ENCODE measurements at regions not wholly inside any gene's neighbourhood (a gene's known extent, or its start where the extent isn't known, plus 50 kb on each side); places are given as distances from the start of the nearest gene placed in this dataset.

DNA sequence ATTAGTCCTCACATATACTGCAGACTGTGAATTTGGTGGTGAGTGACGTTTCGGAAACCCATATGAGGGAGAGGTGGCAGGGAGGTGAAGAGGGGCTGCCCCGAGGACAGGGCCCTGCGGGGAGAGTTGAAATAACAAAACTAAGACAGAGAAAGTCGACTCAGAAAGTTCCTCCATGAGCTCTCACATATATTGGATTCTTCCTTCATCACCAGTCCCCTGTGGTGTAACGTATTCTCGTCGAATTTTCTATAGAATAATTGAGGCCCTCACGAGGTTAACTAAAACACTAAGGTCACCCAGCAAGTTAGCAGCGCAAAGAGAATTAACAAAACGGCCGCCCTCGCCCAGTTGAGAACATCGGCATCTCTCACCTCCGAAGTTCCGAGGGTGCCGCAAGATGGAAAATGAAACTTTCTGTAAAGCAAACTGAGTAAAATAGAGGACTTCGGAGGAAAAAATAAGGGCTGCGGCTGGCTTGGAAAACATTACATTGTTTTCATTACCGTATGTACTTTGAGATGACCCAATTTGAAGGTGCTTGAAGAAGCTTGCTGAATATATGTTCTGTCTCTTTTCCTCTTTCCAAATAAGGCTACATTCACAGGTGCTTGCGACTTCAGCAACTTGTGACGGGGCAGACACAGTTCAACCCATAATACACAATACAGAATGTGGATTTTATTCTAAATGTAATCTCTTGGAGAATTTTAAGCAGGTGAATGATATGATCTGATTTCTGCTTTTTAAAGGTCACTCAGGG, 490.9 kb upstream of the JARID2 start:
- Histone ChIP-seq H3K36me3 (no peaks in the 10 kb centered on the region), H3K27me3 (no peaks in the 10 kb centered on the region), H3K4me1 (no peaks in the 10 kb centered on the region), H3K9me3 (no peaks in the 10 kb centered on the region), H3K4me3 (no peak overlapping the region), H3K27ac (replicated peaks in 1 of 4) (no peak overlapping the region)
- WGBS = 92% methylated on average over 22 of the region's 22 CpGs
- TF ChIP-seq EP300 (IDR thresholded peaks at IDR 0.05) (no peak), POLR2AphosphoS5 (IDR thresholded peaks at IDR 0.05) (no peak), POLR2A (IDR thresholded peaks at IDR 0.05; ENCODE audit: low read depth) (no peak)
- TF ChIP-seq, protein P1, sequence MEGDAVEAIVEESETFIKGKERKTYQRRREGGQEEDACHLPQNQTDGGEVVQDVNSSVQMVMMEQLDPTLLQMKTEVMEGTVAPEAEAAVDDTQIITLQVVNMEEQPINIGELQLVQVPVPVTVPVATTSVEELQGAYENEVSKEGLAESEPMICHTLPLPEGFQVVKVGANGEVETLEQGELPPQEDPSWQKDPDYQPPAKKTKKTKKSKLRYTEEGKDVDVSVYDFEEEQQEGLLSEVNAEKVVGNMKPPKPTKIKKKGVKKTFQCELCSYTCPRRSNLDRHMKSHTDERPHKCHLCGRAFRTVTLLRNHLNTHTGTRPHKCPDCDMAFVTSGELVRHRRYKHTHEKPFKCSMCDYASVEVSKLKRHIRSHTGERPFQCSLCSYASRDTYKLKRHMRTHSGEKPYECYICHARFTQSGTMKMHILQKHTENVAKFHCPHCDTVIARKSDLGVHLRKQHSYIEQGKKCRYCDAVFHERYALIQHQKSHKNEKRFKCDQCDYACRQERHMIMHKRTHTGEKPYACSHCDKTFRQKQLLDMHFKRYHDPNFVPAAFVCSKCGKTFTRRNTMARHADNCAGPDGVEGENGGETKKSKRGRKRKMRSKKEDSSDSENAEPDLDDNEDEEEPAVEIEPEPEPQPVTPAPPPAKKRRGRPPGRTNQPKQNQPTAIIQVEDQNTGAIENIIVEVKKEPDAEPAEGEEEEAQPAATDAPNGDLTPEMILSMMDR (IDR thresholded peaks at IDR 0.05) = no peak
- DNase-seq (ENCODE audit: extremely low spot score) = no peak
- intact Hi-C loops (cut with DNase I) = no loop called here

DNA sequence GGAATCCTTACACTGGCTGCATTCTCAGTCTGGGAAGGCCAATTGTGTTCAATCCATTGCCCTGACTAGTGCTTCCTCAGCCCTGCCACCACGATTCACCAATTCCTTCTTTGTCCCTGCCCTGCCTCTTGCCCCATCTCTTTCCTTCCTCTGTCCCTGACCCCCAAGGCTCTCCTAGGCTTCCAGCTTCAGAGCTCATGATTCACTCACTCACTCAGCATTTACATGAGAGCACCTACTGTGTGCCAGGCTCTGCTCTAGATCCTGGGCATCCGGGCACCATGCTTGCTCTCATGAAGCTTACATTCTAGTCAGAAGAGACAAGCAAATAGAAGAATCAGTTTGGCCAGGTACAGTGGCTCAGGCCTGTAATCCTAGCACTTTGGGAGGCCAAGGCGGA, 489.5 kb upstream of the JARID2 start:
- no peaks in the 10 kb centered on the region for H3K36me3 ChIP-seq
- no peak overlapping the region for H3K27ac ChIP-seq (replicated peaks in 1 of 4)
- no peak for DNase-seq (ENCODE audit: extremely low spot score)
- intact Hi-C loops (cut with DNase I) = no loop called here
- WGBS = 100% methylated on average over 3 of the region's 3 CpGs
- no peaks in the 10 kb centered on the region for H3K9me3 ChIP-seq
- TF ChIP-seq EP300 (IDR thresholded peaks at IDR 0.05) = no peak
- TF ChIP-seq POLR2A (IDR thresholded peaks at IDR 0.05; ENCODE audit: low read depth) = no peak
- TF ChIP-seq POLR2AphosphoS5 (IDR thresholded peaks at IDR 0.05) = no peak
- TF ChIP-seq, protein P1 (IDR thresholded peaks at IDR 0.05) = no peak
- H3K4me3 ChIP-seq = no peak overlapping the region
- H3K27me3 ChIP-seq = no peaks in the 10 kb centered on the region
- no peaks in the 10 kb centered on the region for H3K4me1 ChIP-seq

DNA sequence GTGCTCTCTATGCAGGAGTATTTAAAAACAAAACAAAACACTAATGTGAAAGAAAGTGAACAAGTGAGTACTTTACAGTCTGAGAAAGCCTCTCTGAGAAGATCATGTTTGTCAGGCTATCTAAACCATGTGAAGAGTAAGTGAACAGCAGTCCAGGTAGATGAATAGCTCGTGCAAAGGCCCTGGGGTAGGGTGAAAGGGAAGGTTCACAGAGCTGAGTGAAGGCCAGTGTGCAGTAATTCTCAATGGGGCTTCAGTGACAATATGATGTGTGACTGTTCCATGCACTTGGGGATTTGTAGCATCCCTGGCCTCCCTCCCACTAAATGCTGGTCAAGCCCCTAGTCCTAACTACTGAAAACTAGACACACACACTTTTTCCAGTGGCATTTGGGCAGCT, 488.9 kb upstream of the JARID2 start:
- Histone ChIP-seq H3K27ac (replicated peaks in 1 of 4) (no peak overlapping the region), H3K4me1 (no peaks in the 10 kb centered on the region), H3K36me3 (no peaks in the 10 kb centered on the region), H3K4me3 (no peak overlapping the region), H3K9me3 (no peaks in the 10 kb centered on the region), H3K27me3 (no peaks in the 10 kb centered on the region)
- WGBS = 95% methylated on average over 1 of the region's 1 CpG
- no peak for DNase-seq (ENCODE audit: extremely low spot score)
- intact Hi-C loops (cut with DNase I) = no loop called here
- TF ChIP-seq, protein P1 (IDR thresholded peaks at IDR 0.05) = no peak
- TF ChIP-seq POLR2AphosphoS5 (IDR thresholded peaks at IDR 0.05) (no peak), EP300 (IDR thresholded peaks at IDR 0.05) (no peak), POLR2A (IDR thresholded peaks at IDR 0.05; ENCODE audit: low read depth) (no peak)

DNA sequence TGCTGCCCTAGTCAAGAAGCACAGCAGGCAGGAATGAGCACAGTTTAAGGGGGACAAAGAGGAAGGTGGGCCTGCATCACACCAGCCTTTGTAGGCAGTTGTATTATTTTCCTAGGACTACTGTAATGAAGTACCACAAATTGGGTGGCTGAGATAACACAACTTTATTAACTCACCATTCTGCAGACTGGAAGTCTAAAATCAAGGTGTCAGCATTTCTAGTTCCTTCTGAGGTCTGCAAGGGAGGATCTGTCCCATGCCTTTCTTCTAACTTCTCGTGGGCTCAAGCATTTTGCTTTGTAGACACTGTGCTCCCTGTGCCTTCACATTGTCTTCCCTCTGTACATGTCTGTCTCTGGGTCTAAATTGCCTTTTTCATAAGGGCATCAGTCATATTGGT, 488.5 kb upstream of the JARID2 start:
- H3K4me1 ChIP-seq = no peaks in the 10 kb centered on the region
- intact Hi-C loops (cut with DNase I) = no loop called here
- no peak overlapping the region for H3K27ac ChIP-seq (replicated peaks in 1 of 4)
- no peaks in the 10 kb centered on the region for H3K9me3 ChIP-seq
- TF ChIP-seq EP300 (IDR thresholded peaks at IDR 0.05) (no peak), POLR2AphosphoS5 (IDR thresholded peaks at IDR 0.05) (no peak)
- no peak overlapping the region for H3K4me3 ChIP-seq
- no peaks in the 10 kb centered on the region for H3K27me3 ChIP-seq
- no peak for DNase-seq (ENCODE audit: extremely low spot score)
- 77% methylated on average over 1 of the region's 1 CpG for WGBS
- no peaks in the 10 kb centered on the region for H3K36me3 ChIP-seq

DNA sequence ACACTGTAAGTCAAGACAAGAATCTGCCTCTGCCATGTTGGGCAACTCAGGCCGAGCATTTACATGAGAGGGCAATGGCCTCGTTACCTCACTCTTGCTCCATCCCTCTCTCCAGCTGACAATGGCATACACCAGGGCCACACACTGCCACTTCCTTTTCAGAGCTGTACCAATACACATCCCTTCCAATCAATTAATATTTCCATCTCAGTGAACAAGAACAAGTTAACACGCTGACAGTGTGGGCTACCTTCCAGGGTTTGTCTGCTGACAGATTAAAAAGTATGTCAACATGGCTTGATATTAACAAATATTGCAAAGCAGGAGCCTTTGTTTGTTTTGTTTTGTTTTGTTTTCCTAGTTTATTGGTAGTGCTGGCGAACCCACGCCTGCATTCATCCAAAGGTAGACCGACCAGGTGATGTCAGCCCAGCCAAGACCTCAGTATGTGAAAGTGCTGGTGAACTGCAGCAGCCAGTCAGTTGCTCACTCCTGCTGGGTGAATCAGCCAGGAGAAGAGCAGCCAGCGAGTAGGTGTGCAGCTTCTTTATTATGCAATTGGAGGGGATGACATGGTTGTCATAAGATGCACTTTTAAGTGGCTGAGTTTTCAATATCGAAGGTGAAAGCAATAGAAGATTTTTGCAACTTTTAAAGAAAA, 487.3 kb upstream of the JARID2 start:
- intact Hi-C loops (cut with DNase I) = no loop called here
- Histone ChIP-seq H3K4me1 (no peaks in the 10 kb centered on the region), H3K9me3 (no peaks in the 10 kb centered on the region), H3K27me3 (no peaks in the 10 kb centered on the region), H3K36me3 (no peaks in the 10 kb centered on the region), H3K27ac (replicated peaks in 1 of 4) (no peak overlapping the region), H3K4me3 (no peak overlapping the region)
- WGBS = 83% methylated on average over 8 of the region's 8 CpGs
- TF ChIP-seq POLR2A (IDR thresholded peaks at IDR 0.05; ENCODE audit: low read depth) = no peak
- TF ChIP-seq, protein P1 (IDR thresholded peaks at IDR 0.05) = no peak
- no peak for TF ChIP-seq POLR2AphosphoS5 (IDR thresholded peaks at IDR 0.05)
- TF ChIP-seq EP300 (IDR thresholded peaks at IDR 0.05) = no peak
- no peak for DNase-seq (ENCODE audit: extremely low spot score)
